Naive thymus-derived CD4-positive, alpha-beta T cell (primary cell): ENCODE measurements at regions not wholly inside any gene's neighbourhood (a gene's known extent, or its start where the extent isn't known, plus 50 kb on each side); places are given as distances from the start of the nearest gene placed in this dataset.
A peak's percentile ranks its signal among the peaks of the same experiment; 100 is the strongest.

Source experiments
- ATAC-seq: fragments of 150-1000 bp; cut with Tn5 transposase; 2 replicates; pipeline ENCODE4 v1.10.0; 2021; ENCODE audit warnings: mild to moderate bottlenecking, moderate library complexity
- CTCF ChIA-PET: fragments of 350-600 bp; sonication (Branson Sonifier 250); formaldehyde crosslinking; loops from one replicate; lab custom pipeline; 2021; ENCODE audit warnings: antibody characterized with exemption; lab: Charles Lee
- POLR2A ChIA-PET: fragments of 350-600 bp; sonication (Branson Sonifier 250); formaldehyde crosslinking; loops from one replicate; lab custom pipeline; 2021; ENCODE audit warnings: antibody characterized with exemption, inconsistent platforms; lab: Charles Lee
- DNase-seq, 9 donors: peaks; one replicate each; pipeline versions ENCODE4 v3.0.0 to v3.0.0-alpha.2; 2020 to 2022; ENCODE audit warnings: mixed read lengths in 1 of 9
- H3K27ac ChIP-seq: one replicate; pipeline ENCODE4 v1.7.0; 2013; ENCODE audit warnings: mild to moderate bottlenecking, low read depth, low read length, moderate library complexity
- H3K27me3 ChIP-seq, 2 donors: one replicate each; pipeline ENCODE4 v1.7.0; 2013; ENCODE audit warnings: low read length in 2 of 2, mild to moderate bottlenecking in 2 of 2, moderate library complexity in 2 of 2; ENCODE audit not compliant: control insufficient read depth in 2 of 2, insufficient read depth in 2 of 2
- H3K36me3 ChIP-seq, 3 experiments: 1 replicate in 2 of 3; 2 replicates in 1 of 3; pipeline ENCODE4 v1.7.0; 2013; ENCODE audit warnings: low read length in 3 of 3, mild to moderate bottlenecking in 3 of 3, moderate library complexity in 1 of 3; ENCODE audit not compliant: insufficient read depth in 3 of 3, control insufficient read depth in 2 of 3
- H3K4me1 ChIP-seq, 2 donors: one replicate each; pipeline ENCODE4 v1.7.0; 2013; ENCODE audit warnings: low read length in 2 of 2, mild to moderate bottlenecking in 2 of 2, moderate library complexity in 1 of 2; ENCODE audit not compliant: control insufficient read depth in 2 of 2, insufficient read depth in 2 of 2
- H3K4me3 ChIP-seq: 2 replicates; pipeline ENCODE4 v1.7.0; 2013; ENCODE audit warnings: mild to moderate bottlenecking, low read length
- H3K9me3 ChIP-seq, 3 experiments: 1 replicate in 2 of 3; 2 replicates in 1 of 3; pipeline ENCODE4 v1.7.0; 2013; ENCODE audit warnings: low read length in 3 of 3; ENCODE audit not compliant: control insufficient read depth in 2 of 3
- H3K27ac Mint-ChIP-seq, 9 donors: one replicate each; pipeline ENCODE4 v1.8.0; 2020 to 2022; ENCODE audit warnings: mixed read lengths in 9 of 9, mild to moderate bottlenecking in 8 of 9, moderate library complexity in 5 of 9, inconsistent platforms in 2 of 9
- H3K27me3 Mint-ChIP-seq, 5 donors: one replicate each; pipeline ENCODE4 v1.8.0; 2021 to 2022; ENCODE audit warnings: mixed read lengths in 5 of 5, mild to moderate bottlenecking in 1 of 5
- H3K36me3 Mint-ChIP-seq, 5 donors: one replicate each; pipeline ENCODE4 v1.8.0; 2020 to 2022; ENCODE audit warnings: mixed read lengths in 5 of 5, mild to moderate bottlenecking in 3 of 5, inconsistent platforms in 1 of 5
- H3K4me1 Mint-ChIP-seq, 7 donors: one replicate each; pipeline ENCODE4 v1.8.0; 2020 to 2022; ENCODE audit warnings: mixed read lengths in 7 of 7, mild to moderate bottlenecking in 3 of 7, inconsistent platforms in 1 of 7
- H3K4me3 Mint-ChIP-seq, 10 donors: one replicate each; pipeline ENCODE4 v1.8.0; 2020 to 2022; ENCODE audit warnings: mild to moderate bottlenecking in 10 of 10, mixed read lengths in 10 of 10, moderate library complexity in 6 of 10, inconsistent platforms in 2 of 10
- H3K9me3 Mint-ChIP-seq, 11 donors: one replicate each; pipeline ENCODE4 v1.8.0; 2020 to 2022; ENCODE audit warnings: mixed read lengths in 11 of 11, mild to moderate bottlenecking in 4 of 11, inconsistent platforms in 1 of 11, moderate library complexity in 1 of 11
- intact Hi-C, 2 donors: fragments of 100-400 bp; cut with micrococcal nuclease; formaldehyde crosslinking; loops; one replicate each; pipeline ENCODE4 v1.15.1; 2023

GRCh38 chr14:98138666-98139065 lies 1133.3 kb downstream of the BCL11B start:
- Histone ChIP-seq H3K36me3 (no peaks in the 10 kb centered on the region), H3K27ac (peak overlapping the region; percentile 78), H3K27me3 (no peaks in the 10 kb centered on the region), H3K4me3 (peak overlapping the region; percentile 52), H3K9me3 (no peaks in the 10 kb centered on the region), H3K4me1 (peaks cover 70 to 76% of the 10 kb centered on the region in 2 donors)
- Mint-ChIP-seq H3K36me3 (peaks cover 0 to 10% (median 3%) of the 10 kb centered on the region in 5 donors), H3K4me3 (peak overlapping the region; percentile 75 to 99 (median 93)), H3K27me3 (no peaks in the 10 kb centered on the region), H3K4me1 (peaks cover 66 to 100% (median 96%) of the 10 kb centered on the region in 7 donors), H3K27ac (peak overlapping the region; percentile 90 to 99 (median 96)), H3K9me3 (peaks cover 0 to 4% (median 0%) of the 10 kb centered on the region in 11 donors)
- CTCF ChIA-PET = interaction anchor here (0.6 to 16.0 kb wide), 26 partner anchors 14 to 1396 kb away, joined by 3 to 279 read pairs (median 4); partner anchors contain the start of gene BCL11B
- POLR2A ChIA-PET = interaction anchor here (0.5 to 17.8 kb wide), 22 partner anchors 9 to 1130 kb away, joined by 3 to 501 read pairs (median 4); partner anchors contain the start of gene BCL11B
- intact Hi-C loops = loop anchor here (1.0 to 10.0 kb wide), 26 partner anchors 51 to 1277 kb away; partner anchors contain the start of gene BCL11B (in 2 of the 2)
- ATAC-seq (peak; percentile 75), DNase-seq (peak; percentile 35 to 87 (median 81))

GRCh38 chr14:98140862-98141530 lies 1131.0 kb downstream of the BCL11B start:
- Histone ChIP-seq H3K4me1 (peaks cover 57 to 68% of the 10 kb centered on the region in 2 donors), H3K27ac (peak overlapping the region; percentile 78), H3K4me3 (peak overlapping the region; percentile 23), H3K36me3 (no peaks in the 10 kb centered on the region), H3K9me3 (no peaks in the 10 kb centered on the region), H3K27me3 (no peaks in the 10 kb centered on the region)
- intact Hi-C loops = loop anchor here (1.0 to 2.0 kb wide), 2 partner anchors 32 kb away; no protein-coding TSS in a partner anchor
- H3K9me3 Mint-ChIP-seq = peaks cover 0 to 4% (median 0%) of the 10 kb centered on the region in 11 donors
- ChIA-PET CTCF (interaction anchor here (0.5 to 16.0 kb wide), 23 partner anchors 8 to 1131 kb away, joined by 3 to 279 read pairs (median 5); partner anchors contain the start of gene BCL11B), POLR2A (interaction anchor here (0.6 to 17.8 kb wide), 27 partner anchors 9 to 1925 kb away, joined by 3 to 501 read pairs (median 6); partner anchors contain the start of gene BCL11B)
- peaks cover 61 to 97% (median 95%) of the 10 kb centered on the region in 7 donors for H3K4me1 Mint-ChIP-seq
- peak overlapping the region; percentile 90 to 99 (median 96) for H3K27ac Mint-ChIP-seq
- H3K36me3 Mint-ChIP-seq = peaks cover 0 to 26% (median 17%) of the 10 kb centered on the region in 5 donors
- peak; percentile 37 for ATAC-seq
- H3K4me3 Mint-ChIP-seq = peak overlapping the region; percentile 12 to 99 (median 86)
- peak in 7 of 9 donors; percentile 37 to 53 (median 42) for DNase-seq
- no peaks in the 10 kb centered on the region for H3K27me3 Mint-ChIP-seq

GRCh38 chr14:98143566-98143965 lies 1128.4 kb downstream of the BCL11B start:
- DNase-seq (no peak), ATAC-seq (no peak)
- no peaks in the 10 kb centered on the region for H3K27me3 Mint-ChIP-seq
- Histone ChIP-seq H3K27ac (peak overlapping the region; percentile 78), H3K9me3 (no peaks in the 10 kb centered on the region), H3K4me3 (no peak overlapping the region), H3K4me1 (peaks cover 45 to 62% of the 10 kb centered on the region in 2 donors), H3K36me3 (no peaks in the 10 kb centered on the region), H3K27me3 (no peaks in the 10 kb centered on the region)
- intact Hi-C loops = loop anchor here in 1 of 2 donors (2.0 kb wide), 1 partner anchor 19 kb away; no protein-coding TSS in a partner anchor
- peaks cover 0 to 3% (median 0%) of the 10 kb centered on the region in 11 donors for H3K9me3 Mint-ChIP-seq
- H3K27ac Mint-ChIP-seq = peak overlapping the region in 8 of 9 donors; percentile 85 to 99 (median 96)
- ChIA-PET POLR2A (interaction anchor here (0.7 to 17.8 kb wide), 8 partner anchors 24 to 1125 kb away, joined by 3 to 501 read pairs (median 101); partner anchors contain the start of gene BCL11B), CTCF (interaction anchor here (1.0 to 16.0 kb wide), 4 partner anchors 30 to 1122 kb away, joined by 3 to 279 read pairs (median 4); no protein-coding TSS in a partner anchor)
- H3K4me1 Mint-ChIP-seq = peaks cover 52 to 97% (median 86%) of the 10 kb centered on the region in 7 donors
- peak overlapping the region in 8 of 10 donors; percentile 25 to 99 (median 51) for H3K4me3 Mint-ChIP-seq
- H3K36me3 Mint-ChIP-seq = peaks cover 0 to 36% (median 26%) of the 10 kb centered on the region in 5 donors

GRCh38 chr14:98144964-98145363 lies 1127.0 kb downstream of the BCL11B start:
- intact Hi-C loops = loop anchor here in 1 of 2 donors (1.0 kb wide), 1 partner anchor 82 kb away; no protein-coding TSS in a partner anchor
- peak overlapping the region in 8 of 9 donors; percentile 49 to 99 (median 90) for H3K27ac Mint-ChIP-seq

GRCh38 chr14:98146416-98146815 lies 1125.6 kb downstream of the BCL11B start:
- Mint-ChIP-seq H3K4me1 (peaks cover 34 to 86% (median 72%) of the 10 kb centered on the region in 7 donors), H3K27me3 (no peaks in the 10 kb centered on the region), H3K36me3 (peaks cover 3 to 53% (median 29%) of the 10 kb centered on the region in 5 donors), H3K27ac (peak overlapping the region in 7 of 9 donors; percentile 57 to 99 (median 80)), H3K4me3 (peak overlapping the region in 2 of 10 donors; percentile 10 to 40), H3K9me3 (peaks cover 0 to 11% (median 4%) of the 10 kb centered on the region in 11 donors)
- ATAC-seq (no peak), DNase-seq (no peak)
- Histone ChIP-seq H3K36me3 (no peaks in the 10 kb centered on the region), H3K4me1 (peaks cover 17 to 47% of the 10 kb centered on the region in 2 donors), H3K9me3 (no peaks in the 10 kb centered on the region), H3K4me3 (no peak overlapping the region), H3K27ac (no peak overlapping the region), H3K27me3 (no peaks in the 10 kb centered on the region)
- intact Hi-C loops = no loop called here
- ChIA-PET CTCF (interaction anchor here (0.6 to 16.0 kb wide), 3 partner anchors 26 to 45 kb away, joined by 3 to 279 read pairs (median 3); no protein-coding TSS in a partner anchor), POLR2A (interaction anchor here (1.4 to 17.8 kb wide), 3 partner anchors 14 to 43 kb away, joined by 4 to 501 read pairs (median 265); no protein-coding TSS in a partner anchor)

More at GRCh38 chr14:98144964-98145363, 1127.0 kb downstream of the BCL11B start:
- Mint-ChIP-seq H3K9me3 (peaks cover 0 to 5% (median 0%) of the 10 kb centered on the region in 11 donors), H3K36me3 (peaks cover 0 to 40% (median 26%) of the 10 kb centered on the region in 5 donors), H3K27me3 (no peaks in the 10 kb centered on the region), H3K4me1 (peaks cover 38 to 86% (median 72%) of the 10 kb centered on the region in 7 donors), H3K4me3 (peak overlapping the region in 5 of 10 donors; percentile 1 to 60 (median 36))
- no peaks in the 10 kb centered on the region for H3K27me3 ChIP-seq
- ChIA-PET CTCF (interaction anchor here (0.6 to 16.0 kb wide), 3 partner anchors 28 to 162 kb away, joined by 3 to 279 read pairs (median 4); no protein-coding TSS in a partner anchor), POLR2A (interaction anchor here (12.8 to 17.8 kb wide), 3 partner anchors 23 to 1124 kb away, joined by 212 to 501 read pairs (median 265); partner anchors contain the start of gene BCL11B)
- DNase-seq (no peak), ATAC-seq (no peak)
- no peaks in the 10 kb centered on the region for H3K36me3 ChIP-seq
- H3K4me3 ChIP-seq = no peak overlapping the region
- no peaks in the 10 kb centered on the region for H3K9me3 ChIP-seq
- peaks cover 31 to 48% of the 10 kb centered on the region in 2 donors for H3K4me1 ChIP-seq
- no peak overlapping the region for H3K27ac ChIP-seq

GRCh38 chr14:98154254-98154653 lies 1117.7 kb downstream of the BCL11B start:
- Mint-ChIP-seq H3K27ac (peak overlapping the region in 6 of 9 donors; percentile 5 to 81 (median 35)), H3K4me1 (peaks cover 23 to 86% (median 79%) of the 10 kb centered on the region in 7 donors), H3K36me3 (peaks cover 3 to 43% (median 20%) of the 10 kb centered on the region in 5 donors), H3K4me3 (peak overlapping the region in 1 of 10 donors; percentile 42), H3K27me3 (no peaks in the 10 kb centered on the region), H3K9me3 (peaks cover 0 to 11% (median 4%) of the 10 kb centered on the region in 11 donors)
- Histone ChIP-seq H3K36me3 (no peaks in the 10 kb centered on the region), H3K4me3 (no peak overlapping the region), H3K27ac (no peak overlapping the region), H3K9me3 (no peaks in the 10 kb centered on the region), H3K27me3 (no peaks in the 10 kb centered on the region), H3K4me1 (peaks cover 0 to 51% of the 10 kb centered on the region in 2 donors)
- intact Hi-C loops = no loop called here
- POLR2A ChIA-PET = interaction anchor here (6.6 kb wide), 1 partner anchor 13 kb away, joined by 48 read pairs; no protein-coding TSS in a partner anchor
- DNase-seq (no peak), ATAC-seq (no peak)
- CTCF ChIA-PET = no interaction called here
